SK-N-MC (cell line): ENCODE measurements at regions not wholly inside any gene's neighbourhood (a gene's known extent, or its start where the extent isn't known, plus 50 kb on each side); places are given as distances from the start of the nearest gene placed in this dataset.

Source experiments
- DNase-seq: peaks from one replicate; pipeline ENCODE4 v3.0.0-alpha.2; 2011; ENCODE audit warnings: low read depth, low spot score
- H3K27ac ChIP-seq: fragments of 200-600 bp; sonication (generic); 2 replicates; pipeline ENCODE4 v1.5.1; 2016; ENCODE audit warnings: mixed run types
- H3K36me3 ChIP-seq: fragments of 200-600 bp; sonication (generic); 2 replicates; pipeline ENCODE4 v1.6.1; 2017; ENCODE audit warnings: antibody characterized with exemption, low read length, mixed read lengths; ENCODE audit not compliant: insufficient read depth
- H3K4me3 ChIP-seq: fragments of 200-600 bp; sonication (generic); 2 replicates; pipeline ENCODE4 v1.5.1; 2016
- H3K9ac ChIP-seq: fragments of 200-600 bp; sonication (generic); 2 replicates; pipeline ENCODE4 v1.8.0; 2017; ENCODE audit warnings: mixed run types, mixed read lengths; ENCODE audit not compliant: insufficient read length
- H3K9me3 ChIP-seq: fragments of 200-600 bp; sonication (generic); 2 replicates; pipeline ENCODE4 v1.6.1; 2017; ENCODE audit warnings: low read depth, mild to moderate bottlenecking, antibody characterized with exemption, low read length, moderate library complexity, mixed read lengths
- EZH2 ChIP-seq: fragments of 200-600 bp; sonication (generic); IDR thresholded peaks from one replicate; pipeline ENCODE4 v1.6.1; 2017; ENCODE audit warnings: antibody characterized with exemption
- FOXP2 ChIP-seq: optimal IDR thresholded peaks from 2 replicates; pipeline ENCODE3; 2011; ENCODE audit warnings: mild to moderate bottlenecking, moderate library complexity; ENCODE audit not compliant: insufficient read depth; ENCODE audit errors: extremely low read length, control extremely low read depth
- POLR2AphosphoS5 ChIP-seq: IDR thresholded peaks from 2 replicates; pipeline ENCODE4 v1.6.1; 2012; ENCODE audit warnings: mild to moderate bottlenecking, low read depth, low read length, borderline replicate concordance

DNA sequence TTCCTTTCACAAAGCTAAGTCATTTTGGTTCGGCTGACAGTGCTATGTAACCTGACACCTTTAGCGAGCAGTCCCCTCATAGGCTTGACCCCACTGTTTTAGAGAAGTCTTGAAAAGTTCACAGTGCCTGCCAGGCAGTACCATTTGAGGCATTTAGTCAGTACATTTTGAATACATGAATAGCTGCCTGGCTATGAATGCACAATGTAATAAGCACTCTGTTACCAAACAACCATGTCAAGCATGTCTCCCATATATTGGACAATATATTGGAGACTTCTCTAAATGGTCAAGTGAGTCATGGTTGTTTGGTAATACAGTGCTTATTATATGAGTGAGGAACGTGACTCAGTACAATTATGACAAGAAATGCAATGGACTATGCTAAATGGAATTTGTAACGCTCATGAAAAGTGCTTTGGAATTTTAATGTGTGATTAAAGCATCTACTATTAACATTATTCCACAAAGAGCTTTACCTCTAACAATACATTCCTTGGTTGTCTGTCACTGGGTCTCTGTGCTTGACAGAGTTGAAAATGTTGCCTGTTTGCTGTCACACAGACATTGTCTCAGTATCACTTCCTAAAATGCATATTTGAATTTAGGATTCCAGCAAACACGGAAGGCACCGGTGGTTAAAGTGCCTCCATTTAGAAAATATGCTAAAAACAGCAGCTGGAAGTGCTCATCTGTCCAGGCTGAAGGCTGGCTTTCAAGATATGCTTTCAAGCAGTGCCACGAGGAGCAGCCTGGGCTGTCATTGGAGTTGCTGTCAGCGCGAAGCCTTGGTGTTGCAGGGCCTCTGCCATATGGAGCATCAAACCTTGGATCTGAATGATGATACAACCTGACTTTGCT, 458.6 kb downstream of the FBXO15 start:
- no peaks in the 10 kb centered on the region for H3K36me3 ChIP-seq
- H3K4me3 ChIP-seq: no peak overlapping the region
- no peaks in the 10 kb centered on the region for H3K9me3 ChIP-seq
- no peak for TF ChIP-seq POLR2AphosphoS5
- no peak for TF ChIP-seq EZH2
- TF ChIP-seq FOXP2: no peak
- no peak overlapping the region for H3K27ac ChIP-seq
- no peak overlapping the region for H3K9ac ChIP-seq
- DNase-seq: no peak

DNA sequence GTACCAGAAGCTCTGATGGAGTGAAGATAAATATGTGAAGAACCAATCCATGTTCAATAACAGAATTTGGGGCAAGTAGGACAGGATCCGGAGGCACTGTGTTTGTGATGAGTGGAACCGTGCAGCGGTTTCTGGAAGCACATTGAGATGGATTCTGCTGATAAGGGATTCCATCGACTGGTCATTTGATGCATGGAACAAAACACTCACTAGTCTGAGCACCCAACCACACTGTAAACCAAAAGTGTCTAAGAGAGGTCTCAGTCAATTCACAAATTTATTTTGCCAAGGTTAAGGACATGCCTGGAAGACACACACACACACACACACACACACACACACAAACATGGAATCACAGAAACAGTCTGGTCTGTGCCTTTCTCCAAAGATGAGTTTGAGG, 459.5 kb downstream of the FBXO15 start:
- Histone ChIP-seq H3K9ac (no peak overlapping the region), H3K4me3 (no peak overlapping the region), H3K36me3 (no peaks in the 10 kb centered on the region), H3K27ac (no peak overlapping the region), H3K9me3 (no peaks in the 10 kb centered on the region)
- DNase-seq: no peak
- TF ChIP-seq EZH2 (no peak), FOXP2 (no peak), POLR2AphosphoS5 (no peak)

DNA sequence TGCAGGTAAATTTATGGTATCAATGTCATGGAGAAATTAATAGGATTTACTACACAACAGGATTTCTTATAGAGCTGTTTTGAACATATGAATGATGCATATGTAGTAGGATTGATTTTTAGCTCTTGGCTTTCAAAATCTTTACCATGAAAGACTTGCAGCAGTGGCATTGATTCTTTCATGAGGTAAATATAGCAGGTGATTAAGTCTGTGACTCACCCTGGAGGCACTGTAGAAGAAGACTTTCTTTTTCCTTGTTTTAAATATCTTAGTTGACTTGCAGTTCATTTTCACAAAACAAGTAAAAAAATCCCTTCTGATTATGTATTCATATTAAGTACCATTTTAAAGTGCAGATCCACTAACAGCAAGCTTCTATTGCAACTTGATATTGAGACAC, 463.0 kb downstream of the FBXO15 start:
- TF ChIP-seq POLR2AphosphoS5: no peak
- no peak for TF ChIP-seq EZH2
- no peak for TF ChIP-seq FOXP2
- Histone ChIP-seq H3K9me3 (no peaks in the 10 kb centered on the region), H3K9ac (no peak overlapping the region), H3K36me3 (no peaks in the 10 kb centered on the region), H3K27ac (no peak overlapping the region), H3K4me3 (no peak overlapping the region)
- DNase-seq: no peak

DNA sequence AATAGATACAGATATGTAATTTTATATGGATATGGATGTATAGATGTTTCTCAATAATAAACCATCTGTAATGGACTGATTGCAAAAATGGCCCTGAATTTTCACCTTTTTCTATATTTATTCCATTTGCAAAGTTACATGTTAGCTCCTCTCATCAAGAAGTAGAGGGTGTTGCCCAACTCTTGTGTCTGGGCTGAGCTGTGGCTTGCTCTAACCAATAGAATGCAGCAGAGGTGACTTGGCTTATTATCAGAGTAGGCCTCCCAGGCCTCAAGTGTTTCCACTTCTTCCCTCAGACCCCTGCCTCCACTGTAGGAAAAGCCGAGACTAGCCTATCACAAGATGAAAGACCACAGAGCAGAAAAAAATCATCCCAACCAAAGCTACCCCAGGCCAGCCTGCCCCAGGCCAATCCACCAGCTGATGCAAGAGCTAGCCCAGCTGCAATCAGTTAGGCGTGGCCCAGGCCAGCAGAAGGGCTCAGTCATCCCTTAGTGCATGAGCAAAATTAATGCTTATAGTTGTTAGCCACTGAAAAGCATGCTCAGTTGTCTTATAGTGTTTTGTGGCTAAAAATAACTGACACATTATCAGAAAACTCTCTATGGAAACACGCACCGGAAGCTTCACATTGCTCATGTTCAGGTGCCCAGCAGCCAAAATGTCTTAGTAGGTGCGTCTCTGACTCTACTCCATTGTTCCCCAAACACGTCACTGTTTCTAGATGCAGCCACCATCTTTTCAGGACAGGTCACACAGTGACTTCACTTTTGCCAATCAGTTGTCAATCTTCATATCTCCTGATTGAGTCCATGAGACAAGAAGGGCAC, 464.0 kb downstream of the FBXO15 start:
- no peak overlapping the region for H3K27ac ChIP-seq
- H3K4me3 ChIP-seq: no peak overlapping the region
- H3K36me3 ChIP-seq: no peaks in the 10 kb centered on the region
- TF ChIP-seq FOXP2 (no peak), EZH2 (no peak), POLR2AphosphoS5 (no peak)
- no peaks in the 10 kb centered on the region for H3K9me3 ChIP-seq
- H3K9ac ChIP-seq: no peak overlapping the region
- no peak for DNase-seq

DNA sequence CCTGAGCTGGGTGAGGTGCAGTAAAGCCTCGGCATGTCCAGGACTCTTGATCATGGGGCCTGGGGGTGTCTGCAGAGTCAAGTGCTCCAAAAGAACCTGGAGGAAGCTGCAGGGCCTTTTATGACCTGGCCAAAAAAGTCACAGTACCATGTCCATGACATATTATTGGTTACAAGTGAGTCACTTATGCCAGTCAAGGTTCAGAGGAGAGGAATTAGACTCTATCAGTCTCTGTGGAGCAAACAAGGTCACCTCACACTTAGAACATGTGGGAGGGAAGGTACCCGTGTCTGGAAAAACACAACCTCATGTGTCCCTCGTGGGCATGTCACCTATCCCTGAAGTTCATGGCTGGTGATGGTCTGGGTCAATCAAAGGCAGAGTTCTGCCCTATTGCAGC, 465.7 kb downstream of the FBXO15 start:
- DNase-seq: no peak
- H3K27ac ChIP-seq: no peak overlapping the region
- TF ChIP-seq POLR2AphosphoS5 (no peak), EZH2 (no peak), FOXP2 (no peak)
- H3K9me3 ChIP-seq: no peaks in the 10 kb centered on the region
- no peak overlapping the region for H3K9ac ChIP-seq
- H3K36me3 ChIP-seq: no peaks in the 10 kb centered on the region
- H3K4me3 ChIP-seq: no peak overlapping the region

DNA sequence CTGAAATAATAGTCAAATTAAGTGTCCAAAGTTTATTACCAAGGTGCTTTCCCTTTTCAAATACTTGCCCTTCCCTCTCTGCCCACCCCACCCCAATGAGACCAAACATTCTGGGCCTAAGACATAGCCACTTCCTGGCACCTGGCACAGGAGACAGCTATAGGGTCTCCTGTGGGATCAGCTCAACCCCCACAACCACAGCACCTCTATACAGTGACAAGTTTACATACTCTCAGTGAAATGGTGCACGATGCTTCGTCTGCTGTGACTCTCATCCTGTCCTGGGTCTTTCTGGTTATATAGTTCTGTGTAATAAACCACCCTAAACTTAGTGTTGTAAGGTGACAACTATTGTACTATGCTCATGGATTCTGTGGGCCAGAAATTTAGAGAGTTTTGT, 466.2 kb downstream of the FBXO15 start:
- no peaks in the 10 kb centered on the region for H3K36me3 ChIP-seq
- H3K27ac ChIP-seq: no peak overlapping the region
- no peak overlapping the region for H3K4me3 ChIP-seq
- no peak overlapping the region for H3K9ac ChIP-seq
- TF ChIP-seq EZH2 (no peak), FOXP2 (no peak), POLR2AphosphoS5 (no peak)
- H3K9me3 ChIP-seq: no peaks in the 10 kb centered on the region
- DNase-seq: no peak

DNA sequence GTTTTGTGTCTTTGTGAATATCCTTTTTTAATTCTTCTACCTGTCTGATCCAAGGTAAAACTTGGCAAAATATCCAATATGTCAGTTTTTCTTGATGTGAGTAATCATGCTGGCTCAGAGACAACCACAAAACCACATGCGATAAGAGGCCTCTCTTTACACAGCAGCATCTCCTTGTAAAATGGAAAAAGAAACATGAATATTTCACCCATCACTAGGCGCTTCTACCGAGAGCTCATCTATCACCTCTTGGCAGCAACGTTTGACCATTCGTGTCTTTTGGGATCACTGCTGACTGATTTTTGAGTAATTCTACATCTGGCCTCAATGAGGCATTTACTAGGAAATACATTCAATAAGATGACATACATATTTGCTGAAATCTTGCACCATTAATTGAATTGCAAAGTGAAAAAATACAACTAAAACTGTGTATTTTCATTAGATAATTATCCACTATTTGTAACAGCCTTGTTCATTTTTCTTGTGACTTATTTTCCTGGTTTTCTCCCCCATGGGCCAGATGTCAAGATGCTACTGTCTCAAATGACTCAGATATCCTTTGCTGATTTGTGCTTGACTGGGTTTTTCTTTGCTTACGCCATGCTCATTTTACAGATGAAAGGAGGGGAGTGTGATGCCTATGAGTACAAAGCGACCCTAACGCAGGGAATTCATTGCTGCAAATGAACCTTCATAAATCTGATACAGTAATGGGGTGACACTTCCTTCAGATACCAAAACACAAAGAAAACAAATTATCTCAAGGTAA, 467.5 kb downstream of the FBXO15 start:
- Histone ChIP-seq H3K9me3 (no peaks in the 10 kb centered on the region), H3K4me3 (no peak overlapping the region), H3K9ac (no peak overlapping the region), H3K27ac (no peak overlapping the region), H3K36me3 (no peaks in the 10 kb centered on the region)
- no peak for DNase-seq
- TF ChIP-seq POLR2AphosphoS5: no peak
- TF ChIP-seq FOXP2: no peak
- no peak for TF ChIP-seq EZH2

DNA sequence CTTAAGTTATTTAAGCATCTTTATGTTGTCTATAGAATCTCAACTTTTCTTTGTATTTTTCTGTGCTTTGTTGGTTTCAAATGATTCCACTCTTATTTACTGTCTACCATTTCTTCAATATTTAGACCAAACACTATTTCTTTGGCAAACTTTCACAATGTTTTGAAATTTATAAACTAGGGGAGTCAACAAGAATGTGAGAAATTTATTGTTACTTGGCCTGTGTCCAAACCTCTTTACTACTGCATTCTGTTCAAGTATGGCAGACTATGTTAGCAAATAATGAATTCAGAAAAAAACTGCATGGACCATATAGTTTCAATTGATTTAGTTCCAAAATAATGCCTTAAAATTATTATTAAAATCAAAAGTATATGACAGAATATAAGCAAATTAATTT, 470.2 kb downstream of the FBXO15 start:
- no peak for TF ChIP-seq POLR2AphosphoS5
- no peak for TF ChIP-seq FOXP2
- TF ChIP-seq EZH2: no peak
- DNase-seq: no peak
- H3K9ac ChIP-seq: no peak overlapping the region

More for the DNA sequence above, 470.2 kb downstream of the FBXO15 start:
- Histone ChIP-seq H3K36me3 (no peaks in the 10 kb centered on the region), H3K4me3 (no peak overlapping the region), H3K9me3 (no peaks in the 10 kb centered on the region), H3K27ac (no peak overlapping the region)
